ENCODE measurements at regions not wholly inside any gene's neighbourhood (a gene's known extent, or its start where the extent isn't known, plus 50 kb on each side); places are given as distances from the start of the nearest gene placed in this dataset.

DNA sequence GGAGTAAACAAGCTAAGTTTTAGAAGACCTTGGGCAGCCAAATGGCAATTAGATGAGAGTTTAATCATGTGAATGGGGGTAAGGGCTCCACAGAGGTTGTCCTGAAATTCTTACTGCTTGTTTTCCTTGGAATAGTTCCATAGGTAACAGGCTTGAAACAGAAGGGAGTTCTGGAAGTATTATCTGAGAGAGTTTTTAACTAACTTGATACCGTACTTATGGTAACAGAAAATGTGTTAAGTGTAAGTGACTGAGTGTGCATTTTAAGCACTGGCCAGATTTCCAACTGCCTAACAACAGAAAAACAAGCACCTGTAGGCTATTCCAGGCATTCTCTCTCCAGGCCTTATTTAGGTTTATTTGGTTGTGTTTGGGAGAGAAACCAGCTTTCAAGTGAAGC, 414.6 kb upstream of the PDE3A start:
- no peak for TF ChIP-seq EZH2phosphoT487 (IDR thresholded peaks at IDR 0.05; ENCODE audit: borderline replicate concordance, low read length)
- TF ChIP-seq, protein P1, sequence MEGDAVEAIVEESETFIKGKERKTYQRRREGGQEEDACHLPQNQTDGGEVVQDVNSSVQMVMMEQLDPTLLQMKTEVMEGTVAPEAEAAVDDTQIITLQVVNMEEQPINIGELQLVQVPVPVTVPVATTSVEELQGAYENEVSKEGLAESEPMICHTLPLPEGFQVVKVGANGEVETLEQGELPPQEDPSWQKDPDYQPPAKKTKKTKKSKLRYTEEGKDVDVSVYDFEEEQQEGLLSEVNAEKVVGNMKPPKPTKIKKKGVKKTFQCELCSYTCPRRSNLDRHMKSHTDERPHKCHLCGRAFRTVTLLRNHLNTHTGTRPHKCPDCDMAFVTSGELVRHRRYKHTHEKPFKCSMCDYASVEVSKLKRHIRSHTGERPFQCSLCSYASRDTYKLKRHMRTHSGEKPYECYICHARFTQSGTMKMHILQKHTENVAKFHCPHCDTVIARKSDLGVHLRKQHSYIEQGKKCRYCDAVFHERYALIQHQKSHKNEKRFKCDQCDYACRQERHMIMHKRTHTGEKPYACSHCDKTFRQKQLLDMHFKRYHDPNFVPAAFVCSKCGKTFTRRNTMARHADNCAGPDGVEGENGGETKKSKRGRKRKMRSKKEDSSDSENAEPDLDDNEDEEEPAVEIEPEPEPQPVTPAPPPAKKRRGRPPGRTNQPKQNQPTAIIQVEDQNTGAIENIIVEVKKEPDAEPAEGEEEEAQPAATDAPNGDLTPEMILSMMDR (IDR thresholded peaks at IDR 0.05; ENCODE audit: low read depth, low read length, poor library complexity, severe bottlenecking), result no peak
